Prostate gland (tissue), 2 donors: ENCODE measurements at regions not wholly inside any gene's neighbourhood (a gene's known extent, or its start where the extent isn't known, plus 50 kb on each side); places are given as distances from the start of the nearest gene placed in this dataset.

Source experiments
- DNase-seq: peaks from one replicate; pipeline ENCODE4 v3.0.0-alpha.2; 2019; ENCODE audit warnings: low spot score
- H3K27ac ChIP-seq, 2 donors: fragments of 200-600 bp; sonication (generic); 2 replicates each; pipeline ENCODE4 v1.5.1; 2017 to 2019
- H3K27me3 ChIP-seq: fragments of 200-600 bp; sonication (generic); replicated peaks from 2 replicates; pipeline ENCODE4 v1.5.1; 2019; ENCODE audit not compliant: insufficient read depth
- H3K36me3 ChIP-seq, 2 donors: fragments of 200-600 bp; sonication (generic); 1 replicate in 1 of 2; 2 replicates in 1 of 2; pipeline versions ENCODE4 v1.5.1 to v1.8.1; 2017 to 2019
- H3K4me1 ChIP-seq: fragments of 200-600 bp; sonication (generic); replicated peaks from 2 replicates; pipeline ENCODE4 v1.5.1; 2019
- H3K4me3 ChIP-seq, 2 donors: fragments of 200-600 bp; sonication (generic); 2 replicates each; pipeline ENCODE4 v1.5.1; 2017 to 2019
- H3K9me3 ChIP-seq: fragments of 200-600 bp; sonication (generic); 2 replicates; pipeline ENCODE4 v1.5.1; 2017
- POLR2A ChIP-seq: fragments of 450-650 bp; IDR thresholded peaks from one replicate; pipeline ENCODE4 v1.6.1; 2016; ENCODE audit warnings: antibody characterized with exemption, mild to moderate bottlenecking
- POLR2AphosphoS5 ChIP-seq: sonication (generic); formaldehyde crosslinking; IDR thresholded peaks from one replicate; pipeline ENCODE4 v1.6.1; 2017; ENCODE audit warnings: antibody characterized with exemption
- WGBS: methylation state at CpG from one replicate; pipeline ENCODE4 v1.1.5; 2018; 5-methylcytosine and 5-hydroxymethylcytosine counted together
- intact Hi-C: fragments of 100-400 bp; cut with DNase I; formaldehyde crosslinking; loops from one replicate; pipeline ENCODE4 v1.14.2; 2022
- TF ChIP-seq, protein P1 (sequence below), 4 experiments: fragments of 200-600 bp in 2 of 4; fragments of 450-650 bp in 2 of 4; sonication (generic) in 2 of 4; IDR thresholded peaks; 1 replicate in 3 of 4; 2 replicates in 1 of 4; pipeline ENCODE4 v1.5.1; 2016 to 2019; ENCODE audit warnings: antibody characterized with exemption in 4 of 4, mild to moderate bottlenecking in 2 of 4, moderate library complexity in 2 of 4

DNA sequence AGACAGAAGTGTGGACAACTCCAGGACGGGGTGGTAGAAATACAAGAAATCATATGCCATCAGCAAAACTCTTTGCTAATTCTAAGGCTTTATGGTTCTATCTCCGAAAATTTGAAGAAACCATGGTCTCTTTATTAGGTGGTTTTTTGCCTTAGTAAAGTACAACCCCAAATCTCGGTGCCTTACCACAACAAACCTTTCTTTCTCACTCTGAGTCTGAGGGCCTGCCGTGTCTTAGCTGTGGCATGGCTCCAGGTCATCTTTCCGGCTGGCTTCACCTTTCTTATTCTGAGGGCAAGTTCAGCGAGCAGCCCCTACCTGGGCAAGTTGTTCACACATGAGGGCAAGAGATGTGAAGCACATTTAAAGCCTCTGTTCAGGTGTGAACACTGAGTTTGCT, 280.6 kb downstream of the TTLL7 start:
- no peak for DNase-seq
- H3K4me3 ChIP-seq: no peak overlapping the region
- no peak overlapping the region for H3K27ac ChIP-seq
- TF ChIP-seq POLR2A (no peak), POLR2AphosphoS5 (no peak)
- TF ChIP-seq, protein P1, sequence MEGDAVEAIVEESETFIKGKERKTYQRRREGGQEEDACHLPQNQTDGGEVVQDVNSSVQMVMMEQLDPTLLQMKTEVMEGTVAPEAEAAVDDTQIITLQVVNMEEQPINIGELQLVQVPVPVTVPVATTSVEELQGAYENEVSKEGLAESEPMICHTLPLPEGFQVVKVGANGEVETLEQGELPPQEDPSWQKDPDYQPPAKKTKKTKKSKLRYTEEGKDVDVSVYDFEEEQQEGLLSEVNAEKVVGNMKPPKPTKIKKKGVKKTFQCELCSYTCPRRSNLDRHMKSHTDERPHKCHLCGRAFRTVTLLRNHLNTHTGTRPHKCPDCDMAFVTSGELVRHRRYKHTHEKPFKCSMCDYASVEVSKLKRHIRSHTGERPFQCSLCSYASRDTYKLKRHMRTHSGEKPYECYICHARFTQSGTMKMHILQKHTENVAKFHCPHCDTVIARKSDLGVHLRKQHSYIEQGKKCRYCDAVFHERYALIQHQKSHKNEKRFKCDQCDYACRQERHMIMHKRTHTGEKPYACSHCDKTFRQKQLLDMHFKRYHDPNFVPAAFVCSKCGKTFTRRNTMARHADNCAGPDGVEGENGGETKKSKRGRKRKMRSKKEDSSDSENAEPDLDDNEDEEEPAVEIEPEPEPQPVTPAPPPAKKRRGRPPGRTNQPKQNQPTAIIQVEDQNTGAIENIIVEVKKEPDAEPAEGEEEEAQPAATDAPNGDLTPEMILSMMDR (IDR thresholded peaks at IDR 0.05): no peak
- intact Hi-C loops: no loop called here
- no peaks in the 10 kb centered on the region for H3K27me3 ChIP-seq
- no peaks in the 10 kb centered on the region for H3K4me1 ChIP-seq
- H3K36me3 ChIP-seq: no peaks in the 10 kb centered on the region
- 92% methylated on average over 6 of the region's 6 CpGs for WGBS
- H3K9me3 ChIP-seq: no peaks in the 10 kb centered on the region

DNA sequence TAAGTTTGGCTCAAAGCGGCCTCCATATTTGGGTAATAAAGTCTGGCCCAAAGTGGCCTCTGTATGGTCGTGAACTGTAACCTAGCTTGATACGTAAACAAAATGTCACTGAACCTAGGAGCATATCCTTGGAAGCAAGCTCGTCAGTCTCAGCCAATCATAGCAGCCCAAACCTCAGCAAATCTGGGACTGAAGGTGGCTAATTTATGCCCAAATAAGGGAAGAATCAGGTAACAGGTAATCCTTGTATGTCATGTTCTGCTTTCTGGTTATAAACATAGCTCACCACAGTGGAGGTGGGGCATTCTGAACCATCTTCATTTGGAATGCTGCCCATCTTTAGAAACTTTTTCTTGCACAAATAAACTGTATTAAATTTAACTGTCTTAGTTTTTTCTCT, 281.1 kb downstream of the TTLL7 start:
- 97% methylated on average over 4 of the region's 4 CpGs for WGBS
- DNase-seq: no peak

DNA sequence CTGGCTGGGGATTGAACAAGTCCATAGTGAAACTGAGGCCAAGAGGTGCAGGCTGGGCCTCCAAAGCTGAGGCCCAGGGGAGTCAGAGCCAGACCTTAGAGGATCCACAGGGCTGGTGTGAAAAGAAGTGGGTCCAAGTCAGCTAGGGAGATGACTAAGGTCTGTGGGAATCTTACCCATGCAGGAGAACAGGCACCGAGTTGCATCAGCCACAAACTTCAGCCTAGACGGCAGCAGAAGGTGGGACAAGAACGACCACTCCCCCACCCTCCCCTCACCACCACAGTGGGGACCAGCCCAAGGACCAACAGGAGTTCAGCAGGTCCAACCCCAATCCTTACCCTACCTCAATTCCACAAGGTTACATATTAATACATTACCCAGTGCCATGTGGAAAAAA, 282.3 kb downstream of the TTLL7 start:
- intact Hi-C loops: no loop called here
- Histone ChIP-seq H3K27me3 (no peaks in the 10 kb centered on the region), H3K9me3 (no peaks in the 10 kb centered on the region), H3K27ac (no peak overlapping the region), H3K4me1 (no peaks in the 10 kb centered on the region), H3K4me3 (no peak overlapping the region), H3K36me3 (no peaks in the 10 kb centered on the region)
- DNase-seq: no peak
- 87% methylated on average over 3 of the region's 3 CpGs for WGBS
- TF ChIP-seq POLR2AphosphoS5: no peak
- TF ChIP-seq, protein P1 (IDR thresholded peaks at IDR 0.05): no peak
- TF ChIP-seq POLR2A: no peak

More for the DNA sequence above, 281.1 kb downstream of the TTLL7 start:
- intact Hi-C loops: no loop called here
- Histone ChIP-seq H3K9me3 (no peaks in the 10 kb centered on the region), H3K36me3 (no peaks in the 10 kb centered on the region), H3K4me3 (no peak overlapping the region), H3K27ac (no peak overlapping the region), H3K27me3 (no peaks in the 10 kb centered on the region), H3K4me1 (no peaks in the 10 kb centered on the region)
- TF ChIP-seq, protein P1 (IDR thresholded peaks at IDR 0.05): no peak
- TF ChIP-seq POLR2A (no peak), POLR2AphosphoS5 (no peak)

DNA sequence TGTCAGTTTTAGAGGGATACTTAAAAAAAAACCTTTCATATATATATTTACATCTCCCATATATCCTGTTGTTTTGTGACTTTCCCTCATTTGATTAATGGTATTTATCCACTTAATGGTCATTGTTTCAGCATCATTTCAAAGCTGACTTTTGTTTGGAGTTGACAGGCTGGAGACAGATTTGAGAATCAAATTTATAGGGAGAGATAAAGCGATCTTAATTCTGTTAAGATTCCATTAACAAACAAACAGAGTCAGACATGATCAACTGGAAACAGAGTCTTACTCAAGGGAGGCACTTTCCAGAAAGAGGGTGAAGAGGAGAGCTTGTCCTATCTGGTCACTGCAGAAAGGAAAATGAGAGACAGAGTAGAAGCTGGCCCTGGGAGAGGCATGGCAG, 283.4 kb downstream of the TTLL7 start:
- H3K9me3 ChIP-seq: no peaks in the 10 kb centered on the region
- 49% methylated on average over 1 of the region's 1 CpG for WGBS
- no peaks in the 10 kb centered on the region for H3K27me3 ChIP-seq
- no peaks in the 10 kb centered on the region for H3K36me3 ChIP-seq
- H3K4me3 ChIP-seq: no peak overlapping the region
- no peak for DNase-seq
- TF ChIP-seq POLR2A (no peak), POLR2AphosphoS5 (no peak)
- TF ChIP-seq, protein P1 (IDR thresholded peaks at IDR 0.05): no peak
- H3K4me1 ChIP-seq: no peaks in the 10 kb centered on the region
- intact Hi-C loops: no loop called here
- no peak overlapping the region for H3K27ac ChIP-seq

DNA sequence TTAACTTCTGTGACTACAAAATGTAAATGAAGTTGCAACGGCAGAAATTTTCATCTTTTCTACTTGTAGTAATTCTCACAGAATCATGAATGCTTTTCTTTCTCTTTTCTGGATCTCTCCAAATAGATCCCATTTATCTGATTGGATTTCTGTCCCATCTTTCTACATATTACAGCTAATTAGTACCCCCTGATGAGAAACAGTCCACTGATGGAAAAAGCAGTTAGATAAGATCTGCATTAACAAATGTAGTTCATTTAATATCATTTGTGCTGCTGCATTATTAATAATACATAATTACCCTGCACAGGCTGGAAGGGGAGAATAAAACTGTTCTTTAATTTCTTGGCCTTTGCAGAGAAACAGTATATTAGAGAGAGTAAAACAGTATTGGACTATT, 289.3 kb downstream of the TTLL7 start:
- Histone ChIP-seq H3K9me3 (no peaks in the 10 kb centered on the region), H3K36me3 (no peaks in the 10 kb centered on the region), H3K4me1 (no peaks in the 10 kb centered on the region), H3K27me3 (no peaks in the 10 kb centered on the region), H3K27ac (no peak overlapping the region), H3K4me3 (no peak overlapping the region)
- TF ChIP-seq POLR2AphosphoS5 (no peak), POLR2A (no peak)
- TF ChIP-seq, protein P1 (IDR thresholded peaks at IDR 0.05): no peak
- DNase-seq: no peak
- WGBS: 82% methylated on average over 1 of the region's 1 CpG
- intact Hi-C loops: no loop called here
